Neural progenitor cell (in vitro differentiated cells): ENCODE measurements at regions not wholly inside any gene's neighbourhood (a gene's known extent, or its start where the extent isn't known, plus 50 kb on each side); places are given as distances from the start of the nearest gene placed in this dataset.

Source experiments
- DNase-seq: peaks from one replicate; pipeline ENCODE4 v3.0.0-alpha.2; 2016; ENCODE audit warnings: low spot score
- H2AFZ ChIP-seq: fragments of 200-600 bp; sonication (generic); replicated peaks from 2 replicates; pipeline ENCODE4 v1.6.1; 2016; ENCODE audit warnings: antibody characterized with exemption
- H3F3A ChIP-seq: fragments of 200-600 bp; sonication (generic); 2 replicates; pipeline ENCODE4 v1.6.1; 2016; ENCODE audit warnings: antibody characterized with exemption, low read depth
- H3K27ac ChIP-seq: fragments of 200-600 bp; sonication (generic); 2 replicates; pipeline ENCODE4 v1.5.1; 2016; ENCODE audit warnings: mild to moderate bottlenecking
- H3K27me3 ChIP-seq: fragments of 200-600 bp; sonication (generic); 2 replicates; pipeline ENCODE4 v1.6.1; 2016; ENCODE audit warnings: mild to moderate bottlenecking, moderate library complexity
- H3K36me3 ChIP-seq: fragments of 200-600 bp; sonication (generic); 2 replicates; pipeline ENCODE4 v1.5.1; 2016
- H3K4me1 ChIP-seq: fragments of 200-600 bp; sonication (generic); 2 replicates; pipeline ENCODE4 v1.6.1; 2016; ENCODE audit warnings: mixed run types
- H3K4me2 ChIP-seq: fragments of 200-600 bp; sonication (generic); 2 replicates; pipeline ENCODE4 v1.6.1; 2016
- H3K4me3 ChIP-seq: fragments of 200-600 bp; sonication (generic); 2 replicates; pipeline ENCODE4 v1.5.1; 2016
- H3K79me2 ChIP-seq: fragments of 200-600 bp; sonication (generic); 2 replicates; pipeline ENCODE4 v1.6.1; 2016; ENCODE audit warnings: low read depth
- H3K9ac ChIP-seq: fragments of 200-600 bp; sonication (generic); 2 replicates; pipeline ENCODE4 v1.6.1; 2016
- H3K9me3 ChIP-seq: fragments of 200-600 bp; sonication (generic); 2 replicates; pipeline ENCODE4 v1.5.1; 2016; ENCODE audit warnings: low read depth
- H4K20me1 ChIP-seq: fragments of 200-600 bp; sonication (generic); 2 replicates; pipeline ENCODE4 v1.6.1; 2016; ENCODE audit warnings: low read depth
- H3K27ac Mint-ChIP-seq: 3 replicates; pipeline ENCODE4 v1.8.0; 2021; ENCODE audit warnings: mixed read lengths
- H3K27me3 Mint-ChIP-seq: 2 replicates; pipeline ENCODE4 v1.8.0; 2022; ENCODE audit warnings: low read depth, mild to moderate bottlenecking, inconsistent platforms, moderate library complexity, mixed read lengths; ENCODE audit not compliant: insufficient read depth
- H3K36me3 Mint-ChIP-seq: 3 replicates; pipeline ENCODE4 v1.8.0; 2021; ENCODE audit warnings: mixed read lengths
- H3K4me1 Mint-ChIP-seq: 3 replicates; pipeline ENCODE4 v1.8.0; 2021; ENCODE audit warnings: mixed read lengths
- H3K4me3 Mint-ChIP-seq: 3 replicates; pipeline ENCODE4 v1.8.0; 2021; ENCODE audit warnings: mild to moderate bottlenecking, moderate library complexity, mixed read lengths
- H3K9me3 Mint-ChIP-seq: 3 replicates; pipeline ENCODE4 v1.8.0; 2020; ENCODE audit warnings: mixed read lengths
- EZH2 ChIP-seq: fragments of 200-600 bp; sonication (generic); IDR thresholded peaks from 2 replicates; pipeline ENCODE4 v1.6.1; 2017; ENCODE audit warnings: antibody characterized with exemption, mild to moderate bottlenecking, moderate library complexity
- EZH2phosphoT487 ChIP-seq: fragments of 200-600 bp; sonication (generic); IDR thresholded peaks from 2 replicates; pipeline ENCODE4 v1.6.1; 2017; ENCODE audit warnings: antibody characterized with exemption
- TF ChIP-seq, protein P1 (sequence below): fragments of 200-600 bp; sonication (generic); IDR thresholded peaks from 2 replicates; pipeline ENCODE4 v1.5.1; 2017; ENCODE audit warnings: antibody characterized with exemption, mild to moderate bottlenecking

- Histone ChIP-seq H3K9me3 (no peaks in the 10 kb centered on the region), H3K27ac (no peak overlapping the region), H4K20me1 (no peaks in the 10 kb centered on the region), H3K36me3 (no peaks in the 10 kb centered on the region), H3K4me2 (no peak overlapping the region), H3F3A (no peaks in the 10 kb centered on the region), H3K4me1 (no peaks in the 10 kb centered on the region), H3K27me3 (no peaks in the 10 kb centered on the region), H3K4me3 (no peak overlapping the region), H2AFZ (no peak overlapping the region), H3K79me2 (no peaks in the 10 kb centered on the region), H3K9ac (no peak overlapping the region)
- TF ChIP-seq, protein P1, sequence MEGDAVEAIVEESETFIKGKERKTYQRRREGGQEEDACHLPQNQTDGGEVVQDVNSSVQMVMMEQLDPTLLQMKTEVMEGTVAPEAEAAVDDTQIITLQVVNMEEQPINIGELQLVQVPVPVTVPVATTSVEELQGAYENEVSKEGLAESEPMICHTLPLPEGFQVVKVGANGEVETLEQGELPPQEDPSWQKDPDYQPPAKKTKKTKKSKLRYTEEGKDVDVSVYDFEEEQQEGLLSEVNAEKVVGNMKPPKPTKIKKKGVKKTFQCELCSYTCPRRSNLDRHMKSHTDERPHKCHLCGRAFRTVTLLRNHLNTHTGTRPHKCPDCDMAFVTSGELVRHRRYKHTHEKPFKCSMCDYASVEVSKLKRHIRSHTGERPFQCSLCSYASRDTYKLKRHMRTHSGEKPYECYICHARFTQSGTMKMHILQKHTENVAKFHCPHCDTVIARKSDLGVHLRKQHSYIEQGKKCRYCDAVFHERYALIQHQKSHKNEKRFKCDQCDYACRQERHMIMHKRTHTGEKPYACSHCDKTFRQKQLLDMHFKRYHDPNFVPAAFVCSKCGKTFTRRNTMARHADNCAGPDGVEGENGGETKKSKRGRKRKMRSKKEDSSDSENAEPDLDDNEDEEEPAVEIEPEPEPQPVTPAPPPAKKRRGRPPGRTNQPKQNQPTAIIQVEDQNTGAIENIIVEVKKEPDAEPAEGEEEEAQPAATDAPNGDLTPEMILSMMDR, result no peak
- Mint-ChIP-seq H3K27me3 (no peaks in the 10 kb centered on the region), H3K9me3 (no peaks in the 10 kb centered on the region), H3K4me1 (no peaks in the 10 kb centered on the region), H3K4me3 (no peak overlapping the region), H3K36me3 (no peaks in the 10 kb centered on the region), H3K27ac (no peak overlapping the region)
- DNase-seq, result no peak
Observed at GRCh38 chr6:76634695-76635094, 562.2 kb upstream of the IMPG1 start.

DNA sequence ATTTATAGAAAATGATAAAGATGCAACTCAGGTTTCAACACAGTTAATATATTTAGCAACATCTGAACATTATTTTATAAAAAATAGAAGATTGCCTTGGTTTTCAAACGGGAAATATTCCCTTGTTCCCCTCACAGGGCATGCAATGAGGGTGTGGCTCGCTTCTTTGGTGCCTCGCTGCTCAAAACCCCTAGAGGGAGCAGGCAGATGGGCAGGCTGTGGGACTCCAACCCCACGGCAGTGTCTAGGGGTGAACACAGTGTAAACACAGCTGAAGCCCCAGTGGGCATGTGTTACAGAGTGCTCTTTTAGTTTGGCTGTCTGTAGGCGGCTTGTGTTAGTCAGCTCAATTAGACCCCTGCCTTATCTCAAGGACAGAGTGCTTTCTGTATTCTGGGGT lies 560.8 kb upstream of the IMPG1 start:
- no peak overlapping the region for H3K9ac ChIP-seq
- no peak overlapping the region for H3K4me3 Mint-ChIP-seq
- no peak overlapping the region for H3K27ac Mint-ChIP-seq
- H3F3A ChIP-seq, result no peaks in the 10 kb centered on the region
- TF ChIP-seq, protein P1, result peak; percentile 47
- TF ChIP-seq EZH2phosphoT487, result no peak
- no peaks in the 10 kb centered on the region for H3K9me3 ChIP-seq
- no peak overlapping the region for H3K27ac ChIP-seq
- no peaks in the 10 kb centered on the region for H3K79me2 ChIP-seq
- no peak overlapping the region for H3K4me3 ChIP-seq
- H3K36me3 Mint-ChIP-seq, result no peaks in the 10 kb centered on the region
- H2AFZ ChIP-seq, result peak overlapping the region; percentile 72
- no peaks in the 10 kb centered on the region for H3K4me1 Mint-ChIP-seq
- no peaks in the 10 kb centered on the region for H4K20me1 ChIP-seq
- no peaks in the 10 kb centered on the region for H3K4me1 ChIP-seq
- H3K27me3 ChIP-seq, result no peaks in the 10 kb centered on the region
- no peaks in the 10 kb centered on the region for H3K27me3 Mint-ChIP-seq
- no peak overlapping the region for H3K4me2 ChIP-seq
- H3K9me3 Mint-ChIP-seq, result peaks cover 6% of the 10 kb centered on the region
- no peaks in the 10 kb centered on the region for H3K36me3 ChIP-seq
- DNase-seq, result peak; percentile 47

GRCh38 chr6:76631622-76632021 lies 559.2 kb upstream of the IMPG1 start:
- H3K27ac ChIP-seq, result no peak overlapping the region
- H3K36me3 Mint-ChIP-seq, result no peaks in the 10 kb centered on the region

More at GRCh38 chr6:76631622-76632021, 559.2 kb upstream of the IMPG1 start:
- H3F3A ChIP-seq, result no peaks in the 10 kb centered on the region
- H3K27ac Mint-ChIP-seq, result no peak overlapping the region
- H3K4me1 ChIP-seq, result no peaks in the 10 kb centered on the region
- H2AFZ ChIP-seq, result no peak overlapping the region
- TF ChIP-seq, protein P1, result no peak
- TF ChIP-seq EZH2 (no peak), EZH2phosphoT487 (no peak)
- no peaks in the 10 kb centered on the region for H3K4me1 Mint-ChIP-seq
- H3K4me3 Mint-ChIP-seq, result no peak overlapping the region
- DNase-seq, result no peak
- no peaks in the 10 kb centered on the region for H3K79me2 ChIP-seq
- no peak overlapping the region for H3K4me2 ChIP-seq
- no peak overlapping the region for H3K9ac ChIP-seq
- no peaks in the 10 kb centered on the region for H3K9me3 ChIP-seq
- no peak overlapping the region for H3K4me3 ChIP-seq
- H3K9me3 Mint-ChIP-seq, result peaks cover 10% of the 10 kb centered on the region
- no peaks in the 10 kb centered on the region for H3K27me3 ChIP-seq
- H3K27me3 Mint-ChIP-seq, result no peaks in the 10 kb centered on the region
- no peaks in the 10 kb centered on the region for H3K36me3 ChIP-seq
- no peaks in the 10 kb centered on the region for H4K20me1 ChIP-seq
